Fibroblast of mammary gland (primary cell): ENCODE measurements at regions not wholly inside any gene's neighbourhood (a gene's known extent, or its start where the extent isn't known, plus 50 kb on each side); places are given as distances from the start of the nearest gene placed in this dataset.

Experiments used
- DNase-seq: peaks from one replicate; pipeline ENCODE4 v3.0.0-alpha.2; 2010; ENCODE audit warnings: low read depth
- H3K4me3 ChIP-seq: 2 replicates; pipeline ENCODE4 v1.5.1; 2011; ENCODE audit warnings: low read depth, mild to moderate bottlenecking, low read length, moderate library complexity; ENCODE audit not compliant: control insufficient read depth
- TF ChIP-seq, protein P1 (sequence below): conservative IDR thresholded peaks from 2 replicates; pipeline ENCODE4 v1.5.1; 2011; ENCODE audit warnings: low read depth, low read length, inconsistent platforms; ENCODE audit not compliant: control insufficient read depth, insufficient read depth

DNA sequence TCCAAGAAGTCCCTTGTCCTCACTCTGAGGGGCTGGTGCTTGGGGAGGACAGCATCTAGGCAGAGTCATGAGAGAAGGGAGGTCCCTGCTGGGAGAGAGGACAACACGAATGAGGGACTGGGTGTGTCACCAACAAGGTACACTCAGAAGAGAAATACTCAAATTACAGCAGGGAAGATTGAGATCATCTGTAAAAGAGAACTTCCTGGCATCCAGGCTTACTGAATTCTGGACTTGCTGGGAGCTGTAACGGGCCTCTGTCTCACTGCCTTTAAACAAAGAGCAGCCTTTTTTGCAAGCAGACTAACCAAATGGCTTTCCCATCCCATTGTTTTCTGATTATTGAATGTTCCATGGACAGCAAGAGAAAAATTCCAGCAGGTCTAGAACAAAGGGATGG lies 195.7 kb upstream of the RAB4A start:
- H3K4me3 ChIP-seq, result no peak overlapping the region
- DNase-seq, result no peak
- TF ChIP-seq, protein P1, sequence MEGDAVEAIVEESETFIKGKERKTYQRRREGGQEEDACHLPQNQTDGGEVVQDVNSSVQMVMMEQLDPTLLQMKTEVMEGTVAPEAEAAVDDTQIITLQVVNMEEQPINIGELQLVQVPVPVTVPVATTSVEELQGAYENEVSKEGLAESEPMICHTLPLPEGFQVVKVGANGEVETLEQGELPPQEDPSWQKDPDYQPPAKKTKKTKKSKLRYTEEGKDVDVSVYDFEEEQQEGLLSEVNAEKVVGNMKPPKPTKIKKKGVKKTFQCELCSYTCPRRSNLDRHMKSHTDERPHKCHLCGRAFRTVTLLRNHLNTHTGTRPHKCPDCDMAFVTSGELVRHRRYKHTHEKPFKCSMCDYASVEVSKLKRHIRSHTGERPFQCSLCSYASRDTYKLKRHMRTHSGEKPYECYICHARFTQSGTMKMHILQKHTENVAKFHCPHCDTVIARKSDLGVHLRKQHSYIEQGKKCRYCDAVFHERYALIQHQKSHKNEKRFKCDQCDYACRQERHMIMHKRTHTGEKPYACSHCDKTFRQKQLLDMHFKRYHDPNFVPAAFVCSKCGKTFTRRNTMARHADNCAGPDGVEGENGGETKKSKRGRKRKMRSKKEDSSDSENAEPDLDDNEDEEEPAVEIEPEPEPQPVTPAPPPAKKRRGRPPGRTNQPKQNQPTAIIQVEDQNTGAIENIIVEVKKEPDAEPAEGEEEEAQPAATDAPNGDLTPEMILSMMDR, result no peak

DNA sequence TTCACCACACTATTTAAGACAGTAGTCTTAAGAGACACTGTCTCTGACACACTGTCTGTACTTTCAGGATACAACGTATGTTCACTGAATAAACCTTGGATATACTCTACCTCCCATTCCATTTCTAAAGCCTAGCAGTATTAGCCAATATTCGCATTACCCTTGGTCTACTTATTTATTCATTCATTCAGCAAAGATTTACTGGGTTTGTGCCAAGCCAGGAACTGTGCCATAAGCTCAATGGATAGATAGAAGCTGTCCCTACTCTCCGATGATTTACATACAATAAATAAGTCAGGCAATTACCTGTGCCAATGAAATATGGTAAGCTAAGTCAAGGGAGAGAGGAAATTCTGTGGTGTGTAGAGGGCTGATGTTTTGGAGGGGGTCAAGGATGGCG lies 195.2 kb upstream of the RAB4A start:
- TF ChIP-seq, protein P1, result no peak
- DNase-seq, result no peak

DNA sequence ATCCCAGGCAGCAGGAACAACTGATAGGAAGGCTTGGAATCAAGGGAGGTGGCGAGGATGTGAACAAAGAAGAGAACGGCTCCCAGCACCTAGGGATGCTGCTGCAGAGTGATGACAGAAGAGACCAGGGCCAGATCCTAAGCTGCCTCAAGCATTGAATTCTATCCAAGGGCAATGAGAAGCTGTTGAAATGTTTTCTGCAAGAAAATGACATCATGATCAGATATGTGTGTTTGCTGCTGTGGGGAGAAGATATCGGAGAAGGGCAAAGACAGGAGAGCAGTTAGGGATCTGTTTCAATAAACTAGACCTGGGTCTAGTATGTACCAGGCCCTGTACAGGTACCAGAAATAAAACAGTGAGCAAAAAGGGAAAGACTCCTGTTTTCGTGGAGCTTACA lies 194.7 kb upstream of the RAB4A start:
- TF ChIP-seq, protein P1, result no peak
- DNase-seq, result no peak
- H3K4me3 ChIP-seq, result no peak overlapping the region

More for the DNA sequence above, 195.2 kb upstream of the RAB4A start:
- H3K4me3 ChIP-seq, result no peak overlapping the region

DNA sequence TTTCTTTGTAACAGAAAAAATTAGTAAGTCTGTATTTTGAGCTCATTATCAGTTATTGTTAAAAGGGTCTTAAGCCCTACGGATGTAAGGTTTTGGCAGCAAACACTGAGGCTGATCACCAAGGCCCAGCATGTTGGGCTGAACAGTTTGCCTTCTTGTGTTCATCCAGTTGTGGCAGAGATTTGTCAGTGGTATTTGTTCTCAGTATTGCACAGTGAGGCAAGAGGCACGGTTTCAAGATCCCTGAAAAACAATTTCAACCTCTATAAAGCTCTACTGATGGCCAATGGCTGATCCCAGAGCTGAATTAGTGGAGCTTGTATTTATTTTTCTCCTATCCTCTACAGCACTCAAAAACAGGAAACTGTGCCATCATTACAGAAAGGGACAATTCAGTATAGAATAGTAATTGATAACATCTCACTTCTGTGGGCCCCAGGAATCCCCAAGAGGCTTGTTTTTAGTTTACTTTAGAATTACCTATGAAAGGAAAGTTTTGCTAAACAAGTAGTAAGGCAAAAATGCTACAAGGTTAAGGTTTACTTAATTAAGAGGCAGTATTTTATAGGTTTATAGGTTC lies 191.8 kb upstream of the RAB4A start:
- DNase-seq, result no peak
- TF ChIP-seq, protein P1, result no peak
- no peak overlapping the region for H3K4me3 ChIP-seq

DNA sequence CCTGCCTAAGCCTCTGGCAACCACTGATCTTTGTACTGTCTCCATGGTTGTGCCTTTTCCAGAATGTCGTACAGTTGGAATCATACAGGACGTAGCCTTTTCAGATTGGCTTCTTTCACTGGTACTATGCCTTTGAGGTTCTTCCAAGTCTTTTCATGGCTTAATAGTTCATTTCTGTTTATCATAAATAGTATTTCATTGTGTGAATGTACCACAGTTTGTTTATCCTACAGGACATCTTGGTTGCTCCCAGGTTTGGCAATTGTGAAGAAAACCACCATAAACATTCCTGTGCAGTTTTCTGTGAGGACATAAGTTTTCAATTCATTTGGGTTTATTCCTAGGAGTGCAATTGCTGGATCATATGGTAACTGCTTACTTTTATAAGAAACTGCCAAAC lies 190.6 kb upstream of the RAB4A start:
- DNase-seq, result no peak
- no peak overlapping the region for H3K4me3 ChIP-seq
- TF ChIP-seq, protein P1, result no peak

DNA sequence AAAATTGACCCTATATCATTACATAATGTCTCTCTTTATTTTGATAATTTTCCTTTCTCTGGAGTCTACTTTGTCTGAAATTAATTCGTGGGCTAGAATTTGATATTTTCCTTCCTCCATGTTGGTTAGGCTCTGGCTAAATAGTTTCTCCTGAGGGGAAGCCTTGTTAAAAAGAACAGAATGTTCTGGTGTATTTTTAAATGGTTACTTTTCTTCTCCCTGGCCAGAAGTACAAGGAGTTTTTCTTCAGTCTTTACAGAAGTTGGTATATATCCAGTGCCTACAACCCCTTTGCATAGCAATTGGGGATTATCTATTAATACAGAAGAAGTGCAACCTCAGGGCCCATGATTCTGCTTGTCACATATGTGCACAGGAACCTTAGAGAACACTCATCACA lies 185.6 kb upstream of the RAB4A start:
- H3K4me3 ChIP-seq, result no peak overlapping the region
- TF ChIP-seq, protein P1, result no peak
- DNase-seq, result no peak

DNA sequence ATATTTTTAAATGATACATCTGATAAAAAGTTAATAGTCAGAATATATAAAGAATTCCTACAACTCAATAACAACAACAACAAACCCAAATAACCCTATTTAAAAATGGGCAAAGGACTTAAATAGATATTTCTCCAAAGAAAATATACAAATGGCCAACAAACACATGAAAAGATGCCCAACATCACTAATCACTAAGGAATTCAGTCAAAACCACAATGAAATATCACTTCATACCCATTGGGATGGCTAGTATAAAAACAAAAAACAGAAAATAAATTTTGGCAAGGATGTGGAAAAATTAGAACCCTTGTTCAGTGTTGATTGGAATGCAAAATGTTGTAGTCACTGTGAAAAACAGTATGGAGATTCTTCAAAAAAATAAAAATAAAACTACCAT lies 184.8 kb upstream of the RAB4A start:
- no peak overlapping the region for H3K4me3 ChIP-seq
- TF ChIP-seq, protein P1, result no peak
- no peak for DNase-seq
